ENCODE measurements at regions not wholly inside any gene's neighbourhood (a gene's known extent, or its start where the extent isn't known, plus 50 kb on each side); places are given as distances from the start of the nearest gene placed in this dataset.

DNA sequence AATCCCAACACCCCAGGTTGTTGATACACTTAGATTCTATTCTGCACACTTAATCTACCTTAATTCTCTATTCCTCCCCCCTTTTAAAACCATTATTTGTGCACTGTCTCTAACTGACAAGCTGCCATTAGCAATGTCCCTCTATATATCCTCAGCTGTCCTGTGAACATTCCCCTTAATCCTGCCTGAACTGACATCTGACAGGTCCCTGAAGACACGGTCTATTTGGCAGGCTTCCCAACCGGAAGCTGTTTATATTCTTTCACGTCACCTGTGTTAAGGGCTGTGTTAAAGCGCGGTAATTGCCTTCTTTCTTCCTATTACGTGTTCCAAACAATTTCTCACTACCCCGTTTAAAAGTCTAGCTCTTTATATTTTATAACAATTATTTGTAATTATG is 277.3 kb downstream of the CDH9 start:
- TF ChIP-seq EP300 (IDR thresholded peaks at IDR 0.05) (no peak), CTCF (IDR thresholded peaks at IDR 0.05) (no peak), POLR2A (IDR thresholded peaks at IDR 0.05) (no peak)
- no peak for DNase-seq (ENCODE audit: low spot score in 2 of 2)
- Histone ChIP-seq H3K4me1 (no peaks in the 10 kb centered on the region), H3K9me3 (no peaks in the 10 kb centered on the region), H3K27ac (no peak overlapping the region), H3K27me3 (no peaks in the 10 kb centered on the region), H3K36me3 (no peaks in the 10 kb centered on the region), H3K4me3 (no peak overlapping the region)
- WGBS, 2 donors: 66 to 68% methylated on average over 7 of the region's 7 CpGs

GRCh38 chr5:26757941-26758340 is 280.4 kb downstream of the CDH9 start:
- WGBS, 2 donors: 56 to 86% methylated on average over 2 of the region's 2 CpGs
- Histone ChIP-seq H3K4me1 (no peaks in the 10 kb centered on the region), H3K36me3 (no peaks in the 10 kb centered on the region), H3K9me3 (no peaks in the 10 kb centered on the region), H3K27ac (no peak overlapping the region), H3K4me3 (no peak overlapping the region), H3K27me3 (no peaks in the 10 kb centered on the region)
- DNase-seq (ENCODE audit: low spot score in 2 of 2): no peak
- TF ChIP-seq POLR2A (IDR thresholded peaks at IDR 0.05) (no peak), CTCF (IDR thresholded peaks at IDR 0.05) (no peak), EP300 (IDR thresholded peaks at IDR 0.05) (no peak)

DNA sequence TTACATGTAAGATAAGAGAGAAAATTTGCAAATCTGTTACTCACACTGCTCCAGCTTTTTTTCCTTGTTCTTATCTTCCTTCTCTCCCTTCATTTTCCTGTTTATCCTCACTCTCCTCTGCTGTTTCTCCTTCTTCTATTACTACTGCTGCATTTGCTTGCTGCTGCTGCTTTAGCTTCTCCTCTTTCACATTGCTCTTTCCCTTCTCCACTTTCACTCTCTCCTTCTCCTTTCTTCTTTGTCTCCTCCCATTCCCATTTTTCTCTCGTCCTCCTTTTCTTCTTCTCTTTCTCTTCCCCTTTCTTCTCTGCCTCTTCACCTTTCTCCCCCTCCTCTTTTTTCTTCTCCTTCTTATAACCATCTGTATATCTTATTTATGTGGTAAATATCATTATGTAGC is 288.6 kb downstream of the CDH9 start:
- WGBS, 2 donors: 32 to 33% methylated on average over 1 of the region's 1 CpG
- no peaks in the 10 kb centered on the region for H3K27me3 ChIP-seq
- no peak for DNase-seq (ENCODE audit: low spot score in 2 of 2)

DNA sequence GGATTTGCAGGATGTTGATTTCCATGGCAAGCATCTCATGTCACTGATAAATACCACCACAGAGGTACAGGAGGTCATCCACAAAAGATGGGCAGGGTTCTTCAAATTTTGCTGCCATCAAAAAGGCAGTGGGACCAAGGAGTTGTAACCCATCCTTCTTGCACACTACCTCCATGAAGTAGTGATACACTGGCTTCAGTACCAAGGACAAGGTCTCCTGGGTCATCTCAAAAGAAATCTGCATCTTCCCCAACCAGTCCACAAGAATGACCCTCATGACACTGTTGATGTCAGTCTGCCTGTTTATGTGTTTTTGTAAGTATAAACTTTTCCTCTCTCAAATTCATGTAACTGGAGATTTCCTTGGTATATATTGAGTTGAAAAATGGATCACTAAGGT is 298.2 kb downstream of the CDH9 start:
- H3K9me3 ChIP-seq: no peaks in the 10 kb centered on the region
- H3K4me3 ChIP-seq: no peak overlapping the region
- no peaks in the 10 kb centered on the region for H3K4me1 ChIP-seq
- H3K27me3 ChIP-seq: no peaks in the 10 kb centered on the region
- TF ChIP-seq CTCF (IDR thresholded peaks at IDR 0.05): no peak
- TF ChIP-seq EP300 (IDR thresholded peaks at IDR 0.05): no peak
- no peak for TF ChIP-seq POLR2A (IDR thresholded peaks at IDR 0.05)
- H3K27ac ChIP-seq: no peak overlapping the region
- no peak for DNase-seq (ENCODE audit: low spot score in 2 of 2)
- no peaks in the 10 kb centered on the region for H3K36me3 ChIP-seq

More for the DNA sequence above, 288.6 kb downstream of the CDH9 start:
- H3K4me1 ChIP-seq: no peaks in the 10 kb centered on the region
- no peak overlapping the region for H3K4me3 ChIP-seq
- H3K27ac ChIP-seq: no peak overlapping the region
- no peaks in the 10 kb centered on the region for H3K9me3 ChIP-seq
- TF ChIP-seq POLR2A (IDR thresholded peaks at IDR 0.05) (no peak), CTCF (IDR thresholded peaks at IDR 0.05) (no peak)
- H3K36me3 ChIP-seq: no peaks in the 10 kb centered on the region

DNA sequence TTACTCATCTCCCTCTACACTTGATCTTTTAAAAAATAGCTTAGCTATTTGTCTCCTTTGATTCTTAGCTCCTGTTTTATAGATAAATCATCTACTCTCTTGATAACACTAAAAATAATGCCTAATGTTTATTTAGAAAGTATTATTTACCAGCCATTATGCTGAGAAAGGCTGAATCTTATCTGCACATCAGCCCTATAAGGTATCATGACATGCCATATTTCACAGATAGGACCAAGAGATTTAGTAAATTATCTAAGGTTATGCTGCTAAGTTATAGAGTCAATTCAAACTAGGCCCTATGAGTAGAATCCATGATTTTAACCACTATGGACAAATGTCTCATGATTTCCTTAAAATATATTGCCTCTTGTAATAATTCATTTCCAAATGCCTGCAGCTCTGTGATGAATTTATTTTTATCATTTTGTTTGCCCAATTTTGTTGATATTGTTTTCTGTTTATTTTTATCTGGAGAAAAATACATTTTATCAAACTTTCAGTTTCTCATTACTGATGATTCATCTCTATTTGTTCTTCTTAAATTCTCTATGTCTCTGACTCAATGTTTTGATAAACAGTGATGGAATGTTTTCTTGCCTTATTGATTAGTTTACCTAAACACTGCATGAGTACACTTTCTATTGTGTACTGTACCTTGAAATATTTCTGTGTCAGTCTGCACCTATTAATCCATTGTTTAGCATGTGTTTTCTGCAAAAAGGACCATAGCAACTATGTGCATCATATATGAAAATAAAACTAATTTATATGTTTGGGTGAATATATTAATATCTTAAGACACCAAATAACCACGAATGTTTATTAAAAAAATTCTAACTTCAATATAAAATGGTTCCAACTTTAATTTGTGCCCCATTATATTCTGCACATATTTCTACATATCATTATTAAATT is 300.8 kb downstream of the CDH9 start:
- H3K27me3 ChIP-seq: no peaks in the 10 kb centered on the region
- DNase-seq (ENCODE audit: low spot score in 2 of 2): no peak
- no peaks in the 10 kb centered on the region for H3K4me1 ChIP-seq
- H3K4me3 ChIP-seq: no peak overlapping the region
- no peaks in the 10 kb centered on the region for H3K36me3 ChIP-seq
- H3K9me3 ChIP-seq: no peaks in the 10 kb centered on the region
- 81 to 91% methylated on average over 1 of the region's 1 CpG for whole genome bisulfite sequencing, 2 donors
- no peak for TF ChIP-seq POLR2A (IDR thresholded peaks at IDR 0.05)
- no peak for TF ChIP-seq EP300 (IDR thresholded peaks at IDR 0.05)
- TF ChIP-seq CTCF (IDR thresholded peaks at IDR 0.05): no peak
- H3K27ac ChIP-seq: no peak overlapping the region

Data from tibial nerve (tissue), 4 donors.